ENCODE measurements at regions not wholly inside any gene's neighbourhood (a gene's known extent, or its start where the extent isn't known, plus 50 kb on each side); places are given as distances from the start of the nearest gene placed in this dataset.

DNA sequence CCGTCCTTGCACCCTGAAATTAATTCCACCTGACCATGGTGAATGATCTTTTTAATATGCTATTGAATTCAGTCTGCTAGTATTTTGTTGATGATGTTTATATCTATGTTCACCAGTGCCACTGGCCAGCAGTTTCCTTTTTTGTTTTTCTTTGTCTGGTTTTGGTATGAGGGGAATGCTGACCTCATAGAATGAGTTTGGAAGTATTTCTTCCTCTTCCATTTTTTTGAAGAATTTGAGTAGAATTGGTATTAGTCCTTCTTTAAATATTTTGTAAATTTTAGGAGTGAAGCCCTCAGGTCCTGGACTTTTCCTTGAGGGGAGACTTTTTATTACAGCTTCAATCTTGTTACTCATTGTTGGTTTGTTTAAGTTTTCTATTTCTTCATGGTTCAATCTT, 231.6 kb downstream of the MRPL39 start:
- DNase-seq (ENCODE audit: low read depth), result no peak

DNA sequence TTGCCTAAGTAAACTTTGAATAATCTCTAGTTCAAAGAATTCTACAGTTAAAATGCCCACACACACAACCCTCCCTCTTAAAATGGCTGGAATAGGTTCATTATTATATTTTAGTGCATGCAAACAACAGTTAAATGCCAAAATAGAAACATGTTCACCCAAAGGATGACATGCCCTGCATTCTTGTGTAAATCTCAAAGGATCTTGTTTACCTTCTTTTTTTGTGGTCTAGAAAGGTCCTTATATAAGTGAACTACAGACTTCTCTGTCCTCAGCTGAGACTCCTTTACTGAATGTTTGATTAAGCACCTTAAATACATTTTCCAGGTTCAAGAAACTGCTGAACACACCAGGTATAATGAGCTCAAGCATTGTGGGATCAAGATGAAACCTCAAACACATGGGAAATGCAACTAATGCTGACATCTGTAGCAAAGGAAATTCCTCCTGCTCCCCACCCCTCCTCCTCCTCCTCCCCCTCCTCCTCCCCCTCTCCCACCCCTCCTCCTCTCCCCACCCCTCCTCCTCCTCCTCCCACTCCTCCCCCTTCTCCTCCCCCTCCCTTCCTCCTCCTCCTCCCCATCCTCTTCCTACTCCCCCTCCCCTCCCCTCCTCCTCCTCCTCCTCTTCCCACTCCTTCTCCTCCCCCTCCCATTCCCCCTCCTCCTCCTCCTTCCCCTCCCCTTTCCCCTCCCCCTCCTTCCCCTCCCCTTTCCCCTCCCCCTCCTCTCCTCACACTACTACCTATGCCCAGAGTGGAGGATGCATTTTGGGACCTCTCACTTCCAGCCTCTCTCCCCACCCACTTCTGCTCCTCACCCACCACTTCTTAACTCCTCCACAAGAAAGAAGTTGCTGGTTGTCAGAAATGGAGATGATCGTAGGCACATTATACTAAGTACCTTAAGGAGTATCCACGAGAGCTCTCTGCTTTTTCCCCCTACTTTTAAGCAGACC, 233.9 kb downstream of the MRPL39 start:
- no peak for DNase-seq (ENCODE audit: low read depth)

DNA sequence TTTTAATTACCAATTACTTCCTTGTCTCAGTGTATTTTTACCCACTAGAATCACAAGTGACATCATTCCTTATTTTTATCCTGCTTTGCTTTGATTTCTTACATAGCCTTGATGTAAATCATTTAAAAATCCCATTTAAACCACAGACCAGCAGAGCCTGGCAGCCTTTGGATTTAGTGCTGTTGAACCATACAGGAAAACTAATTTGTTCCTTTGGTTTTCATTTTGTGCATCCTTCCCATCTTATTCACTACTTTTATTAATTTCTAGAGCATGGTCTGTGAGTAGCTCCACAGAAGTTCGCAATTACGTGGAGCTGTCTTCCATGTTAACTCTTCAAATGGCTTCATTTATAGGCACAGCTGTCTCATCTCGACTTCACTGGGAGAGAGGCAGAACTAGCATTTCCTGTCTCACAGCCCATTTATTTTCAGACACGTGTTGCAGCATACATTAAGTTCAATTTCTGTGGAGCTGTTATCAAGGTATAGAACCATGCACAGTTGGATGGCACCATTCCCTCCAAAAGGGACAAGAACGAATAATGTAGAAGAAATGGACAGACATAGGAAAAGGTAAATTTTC, 235.3 kb downstream of the MRPL39 start:
- DNase-seq (ENCODE audit: low read depth), result no peak

DNA sequence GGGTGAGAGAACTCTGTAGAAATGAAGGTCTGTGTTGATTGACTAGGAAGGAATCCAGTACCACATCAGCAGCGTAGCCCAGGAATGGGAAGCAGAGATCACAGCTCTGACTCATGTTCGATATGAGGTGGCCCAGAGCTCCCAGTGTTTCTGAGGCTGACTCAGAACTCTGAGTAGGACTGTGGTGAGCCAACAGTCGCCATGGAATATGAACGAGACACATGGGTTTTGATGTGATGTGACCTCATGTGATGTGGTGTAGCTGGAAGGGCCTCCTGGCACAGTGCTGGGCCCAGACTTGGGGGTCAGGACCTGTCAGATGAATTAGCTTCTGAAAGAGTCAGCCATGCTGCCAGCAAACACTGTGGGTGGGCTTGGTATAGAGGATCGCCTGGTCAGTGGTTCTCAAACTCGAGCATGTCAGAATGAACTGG, 237.0 kb downstream of the MRPL39 start:
- DNase-seq (ENCODE audit: low read depth), result no peak

DNA sequence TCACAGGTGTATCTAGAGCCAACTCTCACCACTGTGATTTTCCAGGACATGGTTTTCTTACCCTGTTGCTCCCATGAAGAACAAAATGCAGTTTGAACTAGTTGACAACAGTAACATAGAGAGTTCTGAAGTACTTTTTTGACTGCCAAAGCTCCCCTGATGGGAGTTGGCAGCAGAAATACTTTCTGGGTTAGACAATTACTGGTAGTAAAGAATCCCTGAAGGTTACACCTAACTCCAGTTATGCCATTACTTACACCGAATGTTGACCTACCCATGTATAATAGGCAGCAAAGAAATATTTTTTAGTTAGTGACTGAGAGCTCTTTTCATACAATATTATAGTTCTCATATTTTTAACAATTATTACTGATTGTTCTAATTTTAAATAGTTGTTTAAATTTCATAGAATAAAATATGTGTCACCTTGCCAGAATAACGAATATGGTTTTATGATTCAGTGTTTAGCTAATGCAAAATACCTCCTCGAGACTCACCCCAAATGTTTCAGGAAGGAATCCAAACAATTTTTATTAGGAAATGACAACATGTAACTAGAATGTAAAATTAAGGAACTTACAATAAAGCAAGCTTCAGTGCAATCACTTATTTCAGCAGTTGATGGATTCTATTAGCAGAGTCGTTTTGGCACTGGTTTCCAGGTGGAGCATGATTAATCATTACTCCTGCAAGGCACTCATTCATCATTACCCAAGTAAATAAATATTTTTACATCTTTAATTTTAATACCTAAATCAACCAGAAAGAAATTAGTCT, 237.6 kb downstream of the MRPL39 start:
- no peak for DNase-seq (ENCODE audit: low read depth)

DNA sequence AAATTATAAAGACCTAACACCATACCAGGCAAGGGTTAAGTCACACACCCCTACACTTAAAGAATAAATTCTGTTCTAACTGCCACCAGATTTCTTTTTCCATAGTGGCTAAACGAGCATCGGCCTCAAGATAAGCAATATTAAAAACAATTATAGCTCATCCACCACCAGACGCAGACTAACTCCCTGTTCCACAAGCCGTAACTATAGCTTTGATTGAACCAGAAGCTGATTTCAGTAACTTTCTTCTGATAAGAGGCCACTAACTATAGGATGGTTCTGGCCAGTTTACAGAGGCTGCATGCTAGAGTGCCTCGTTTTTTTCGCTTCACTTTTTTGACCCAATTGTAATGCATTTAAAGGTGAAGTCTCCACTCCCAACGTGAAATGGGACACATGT, 238.8 kb downstream of the MRPL39 start:
- no peak for DNase-seq (ENCODE audit: low read depth)

DNA sequence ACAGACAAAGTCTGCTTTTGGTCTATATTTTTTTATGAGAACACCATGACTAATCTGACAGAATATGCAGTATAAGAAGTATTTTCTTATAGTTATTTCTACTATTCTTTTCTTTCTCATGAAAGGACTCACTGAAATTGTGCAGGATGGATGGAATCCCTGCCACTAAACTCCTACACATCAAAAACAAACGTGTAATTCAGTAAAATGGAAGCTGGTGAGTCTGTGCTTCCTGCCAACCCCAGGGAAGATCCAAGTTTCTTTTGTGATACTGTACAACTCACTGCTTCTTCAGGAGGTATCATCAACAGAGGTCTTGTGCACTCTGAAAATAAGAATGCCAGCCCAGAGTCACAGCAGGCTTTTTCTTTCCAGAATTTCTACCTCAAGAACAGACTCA, 241.2 kb downstream of the MRPL39 start:
- no peak for DNase-seq (ENCODE audit: low read depth)

DNA sequence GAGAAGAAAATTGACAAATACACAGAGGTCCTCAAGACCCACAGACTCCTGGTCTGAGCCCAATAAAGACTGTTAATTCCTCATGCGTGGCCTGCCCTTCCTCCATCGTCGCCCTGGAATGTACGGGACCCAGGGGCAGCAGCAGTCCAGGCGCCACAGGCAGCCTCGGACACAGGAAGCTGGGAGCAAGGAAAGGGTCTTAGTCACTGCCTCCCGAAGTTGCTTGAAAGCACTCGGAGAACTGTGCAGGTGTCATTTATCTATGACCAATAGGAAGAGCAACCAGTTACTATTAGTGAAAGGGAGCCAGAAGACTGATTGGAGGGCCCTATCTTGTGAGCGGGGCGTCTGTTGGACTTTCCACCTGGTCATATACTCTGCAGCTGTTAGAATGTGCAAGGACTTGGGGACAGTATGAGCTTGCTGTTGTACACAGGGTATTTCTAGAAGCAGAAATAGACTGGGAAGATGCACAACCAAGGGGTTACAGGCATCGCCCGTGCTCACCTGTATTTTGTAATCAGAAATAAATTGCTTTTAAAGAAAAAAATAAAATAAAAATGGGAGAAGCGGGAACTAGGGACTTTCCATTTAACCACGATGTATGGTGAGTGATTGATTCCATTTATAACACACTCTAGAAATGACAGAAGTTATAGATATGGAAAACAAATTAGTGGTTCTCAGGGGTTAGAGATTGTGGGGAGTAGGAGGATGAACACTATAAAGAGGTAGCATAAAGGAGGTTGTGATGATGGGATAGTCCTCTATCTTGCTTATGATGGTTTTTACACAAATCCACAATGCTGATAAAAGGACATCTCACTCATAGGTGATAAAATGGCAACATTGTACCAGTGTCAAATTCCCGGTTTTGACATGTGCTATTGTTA, 244.7 kb downstream of the MRPL39 start:
- no peak for DNase-seq (ENCODE audit: low read depth)

DNA sequence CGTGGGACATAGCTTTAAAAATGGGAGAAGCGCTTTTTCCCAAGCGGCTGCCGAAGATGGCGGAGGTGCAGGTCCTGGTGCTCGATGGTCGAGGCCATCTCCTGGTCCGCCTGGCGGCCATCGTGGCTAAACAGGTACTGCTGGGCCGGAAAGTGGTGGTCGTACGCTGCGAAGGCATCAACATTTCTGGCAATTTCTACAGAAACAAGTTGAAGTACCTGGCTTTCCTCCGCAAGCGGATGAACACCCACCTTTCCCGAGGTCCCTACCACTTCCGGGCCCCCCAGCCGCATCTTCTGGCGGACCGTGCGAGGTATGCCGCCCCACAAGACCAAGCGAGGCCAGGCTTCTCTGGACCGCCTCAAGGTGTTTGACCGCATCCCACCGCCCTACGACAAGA, 245.5 kb downstream of the MRPL39 start:
- no peak for DNase-seq (ENCODE audit: low read depth)

DNA sequence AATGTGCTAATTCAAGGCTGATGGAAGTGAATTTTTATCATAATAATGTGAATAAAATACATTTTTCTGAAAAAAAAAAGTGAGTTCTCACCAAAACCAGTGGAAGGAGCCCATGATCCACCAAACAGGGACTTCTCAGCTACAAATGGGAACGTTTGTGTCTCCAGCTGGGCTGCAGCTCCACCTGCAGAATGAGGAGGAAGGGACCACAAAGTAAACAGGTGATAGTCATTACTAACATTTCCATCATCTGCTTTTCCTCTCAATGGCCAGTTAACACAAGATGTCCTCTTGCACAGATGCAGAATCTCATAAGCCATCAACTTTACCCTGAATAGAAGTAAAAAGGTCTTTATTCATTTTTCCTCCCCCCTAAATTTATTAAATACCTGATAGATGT, 246.2 kb downstream of the MRPL39 start:
- no peak for DNase-seq (ENCODE audit: low read depth)

DNA sequence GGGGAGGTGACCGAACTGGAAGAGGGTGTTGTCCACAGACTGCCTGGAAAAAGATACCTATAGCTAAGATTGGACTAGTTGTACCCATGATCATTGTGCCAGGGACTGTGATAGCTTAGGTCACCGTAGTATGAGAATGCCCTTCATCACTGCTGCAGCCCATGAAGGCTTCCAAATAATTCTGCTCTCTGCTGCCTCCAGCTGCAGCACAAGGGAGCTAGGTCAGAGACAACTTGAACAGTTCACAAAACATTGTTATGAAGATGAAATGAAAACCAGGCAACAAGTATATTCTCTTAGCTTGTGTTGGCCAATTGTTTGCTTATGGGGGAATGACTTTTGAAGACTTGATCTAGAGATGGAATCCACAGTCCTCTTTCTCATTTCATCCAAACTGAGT, 246.7 kb downstream of the MRPL39 start:
- DNase-seq (ENCODE audit: low read depth), result no peak

DNA sequence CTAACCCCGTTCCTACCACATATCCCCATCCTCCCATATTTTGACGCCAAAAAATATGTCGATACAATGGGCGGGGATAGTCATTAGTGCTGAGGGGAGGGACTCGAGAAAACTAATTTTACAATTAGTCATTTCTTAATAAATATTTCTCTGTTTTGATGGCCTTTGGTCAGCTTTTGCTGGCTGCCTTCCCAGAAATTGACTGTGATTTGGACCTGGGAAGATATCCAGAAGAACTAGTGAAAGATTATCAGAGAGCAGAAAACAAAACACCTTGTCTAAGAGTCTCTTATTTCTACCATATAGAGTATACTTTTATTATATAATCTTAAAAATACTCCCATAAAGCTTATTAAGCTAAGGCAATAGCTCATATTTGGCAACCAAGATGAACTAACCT, 247.6 kb downstream of the MRPL39 start:
- no peak for DNase-seq (ENCODE audit: low read depth)

DNA sequence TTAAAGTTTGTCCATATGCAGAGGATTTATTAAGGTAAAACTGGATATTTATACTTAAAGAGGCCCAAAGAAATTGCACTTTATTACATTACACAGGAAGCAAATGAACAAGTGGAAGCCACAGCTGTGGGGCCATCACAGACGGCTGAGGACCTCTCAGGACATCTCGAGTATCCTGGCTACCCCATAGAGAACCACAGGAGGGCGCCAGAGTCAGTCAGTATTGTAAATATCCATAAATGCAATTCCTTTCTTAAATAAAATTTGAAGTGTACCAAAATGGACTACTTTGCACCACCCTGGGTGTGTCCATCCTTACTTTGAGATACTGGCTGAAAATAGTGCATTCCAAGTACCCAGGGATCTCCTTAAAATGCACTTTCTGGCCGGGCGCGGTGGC, 257.2 kb downstream of the MRPL39 start:
- DNase-seq (ENCODE audit: low read depth), result no peak

DNA sequence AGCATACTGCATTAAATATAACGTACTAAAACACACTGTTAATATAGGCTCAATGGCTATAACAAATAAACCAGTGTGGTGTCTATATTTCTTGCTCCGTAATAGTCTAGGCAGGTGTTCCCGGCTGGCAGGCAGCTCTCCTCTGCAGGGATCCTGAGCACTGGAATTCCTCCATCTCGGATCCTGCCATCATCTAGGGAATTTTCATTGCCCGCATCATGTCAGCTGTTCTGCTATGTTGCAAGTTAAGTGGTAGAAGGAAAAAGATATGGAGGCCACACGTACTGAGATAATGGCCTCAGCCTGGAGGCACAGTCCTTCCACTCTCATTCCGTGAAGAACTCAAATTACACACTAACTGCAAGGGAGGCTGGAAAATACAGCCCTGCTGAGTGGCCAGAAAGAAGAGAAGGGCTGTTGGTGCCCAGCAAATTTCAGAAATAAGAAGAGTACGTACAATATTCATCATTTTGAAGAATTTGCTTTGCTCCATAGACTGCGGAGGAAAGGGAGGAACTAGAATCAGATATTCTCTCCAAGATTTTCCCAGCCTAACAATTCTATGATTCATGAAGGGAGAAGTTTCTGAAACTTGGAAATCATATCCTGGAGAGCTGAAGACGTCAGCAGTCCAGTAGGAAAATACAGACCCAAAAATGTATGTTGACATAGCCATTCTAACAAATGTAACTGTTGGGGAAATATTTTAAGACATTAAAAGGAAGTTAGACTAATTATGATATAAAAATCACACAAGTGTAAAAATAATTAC, 263.3 kb downstream of the MRPL39 start:
- no peak for DNase-seq (ENCODE audit: low read depth)

DNA sequence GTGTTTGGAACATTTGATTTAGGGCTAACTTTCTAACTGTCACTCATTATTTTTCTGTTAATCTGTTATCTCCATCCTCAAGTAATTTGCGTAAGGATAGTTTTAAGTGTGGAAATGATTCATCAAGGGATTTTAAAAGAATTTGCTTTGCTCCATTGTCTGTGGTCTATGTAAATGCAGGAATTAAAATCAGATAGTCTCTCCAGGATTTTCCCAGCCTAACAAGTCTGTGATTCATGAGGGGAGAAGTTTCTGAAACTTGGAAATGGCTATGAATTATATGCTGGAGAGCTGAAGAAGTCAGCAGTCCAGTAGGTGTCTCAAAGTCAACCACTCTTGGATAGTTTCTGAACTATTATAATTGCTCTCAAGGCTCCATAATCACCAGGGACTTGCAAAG, 264.5 kb downstream of the MRPL39 start:
- DNase-seq (ENCODE audit: low read depth), result no peak

DNA sequence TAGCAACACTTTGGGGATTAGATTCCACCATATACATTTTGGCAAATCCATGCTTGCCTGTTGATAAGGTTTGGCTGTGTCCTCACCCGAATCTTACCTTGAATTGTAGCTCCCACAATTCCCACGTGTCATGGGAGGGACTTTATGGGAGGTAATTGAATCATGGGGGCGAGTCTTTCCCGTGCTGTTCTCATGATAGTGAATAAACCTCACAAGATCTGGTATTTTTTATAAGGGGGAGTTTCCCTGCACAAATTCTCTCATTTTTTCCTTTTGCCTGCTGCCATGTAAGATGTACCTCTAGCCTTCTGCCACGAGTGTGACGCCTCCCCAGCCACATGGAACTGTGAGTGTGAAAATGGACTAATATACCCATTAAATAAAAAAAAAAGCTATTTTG, 265.3 kb downstream of the MRPL39 start:
- no peak for DNase-seq (ENCODE audit: low read depth)

DNA sequence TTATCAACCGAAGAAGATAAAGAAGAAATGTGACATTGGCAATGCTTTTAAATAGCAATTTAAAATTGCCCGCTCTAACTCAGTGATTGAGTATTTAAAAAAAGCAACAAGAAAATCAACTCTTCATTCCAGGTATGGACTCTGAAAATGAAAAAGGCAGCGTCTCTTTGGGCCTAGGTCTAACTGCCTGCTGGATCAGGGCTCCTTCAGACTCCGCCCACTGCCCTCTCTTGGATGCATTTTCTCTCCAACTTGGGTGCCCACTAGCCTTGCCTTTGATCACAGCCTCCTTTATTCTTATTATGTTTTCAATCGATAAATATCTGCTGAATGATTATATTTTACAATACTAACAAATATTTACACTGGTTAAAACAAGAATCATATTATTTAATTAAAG, 268.9 kb downstream of the MRPL39 start:
- no peak for DNase-seq (ENCODE audit: low read depth)

DNA sequence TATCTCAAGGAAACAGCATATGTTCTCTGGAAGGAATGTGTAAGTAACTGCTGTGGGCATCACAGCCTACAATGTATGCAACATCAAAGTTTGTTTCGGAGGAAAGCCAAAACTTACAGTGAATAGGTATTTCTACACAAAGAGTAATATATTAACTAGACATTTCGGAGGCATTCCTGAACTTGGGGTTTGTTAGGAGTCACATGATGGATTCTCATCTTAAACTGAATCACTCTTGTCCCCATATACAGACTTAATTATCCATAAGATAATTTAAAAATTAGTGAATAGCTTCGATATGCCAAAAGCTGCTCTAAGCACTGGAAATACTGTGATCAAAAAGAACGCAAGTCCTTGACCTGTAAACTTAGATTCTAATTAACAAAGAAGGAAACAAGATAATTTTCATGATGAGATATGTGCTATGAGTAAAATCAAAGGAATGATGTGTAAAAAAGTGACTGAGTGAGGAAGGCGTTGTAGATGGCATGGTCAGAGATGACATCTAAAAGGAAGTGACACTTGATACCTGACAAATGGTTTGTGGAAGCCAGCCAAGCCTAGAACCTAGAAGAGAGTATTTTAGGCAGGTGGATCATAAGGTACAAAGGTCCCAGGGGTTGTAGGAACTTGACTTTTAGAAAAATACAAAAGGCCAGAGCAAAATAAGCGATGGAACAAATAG, 273.1 kb downstream of the MRPL39 start:
- no peak for DNase-seq (ENCODE audit: low read depth)

DNA sequence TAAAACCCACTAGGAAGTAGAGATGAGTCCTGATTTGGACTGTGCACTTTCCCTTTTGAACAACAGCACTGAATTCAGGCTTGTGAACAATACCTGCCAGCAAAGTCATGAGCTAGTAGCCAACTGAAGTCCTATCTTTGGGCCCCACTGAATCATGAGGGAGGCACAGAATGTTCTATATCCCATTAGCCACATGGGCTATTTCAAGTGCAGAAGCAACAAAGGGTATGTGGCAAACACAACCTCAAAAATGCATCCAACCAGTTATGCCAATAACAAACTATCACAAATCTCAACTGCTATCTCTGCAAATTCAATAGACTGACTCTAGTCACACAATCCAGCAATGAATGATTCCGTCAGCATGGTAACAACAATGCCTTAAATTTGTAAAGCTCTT, 276.0 kb downstream of the MRPL39 start:
- DNase-seq (ENCODE audit: low read depth), result no peak

DNA sequence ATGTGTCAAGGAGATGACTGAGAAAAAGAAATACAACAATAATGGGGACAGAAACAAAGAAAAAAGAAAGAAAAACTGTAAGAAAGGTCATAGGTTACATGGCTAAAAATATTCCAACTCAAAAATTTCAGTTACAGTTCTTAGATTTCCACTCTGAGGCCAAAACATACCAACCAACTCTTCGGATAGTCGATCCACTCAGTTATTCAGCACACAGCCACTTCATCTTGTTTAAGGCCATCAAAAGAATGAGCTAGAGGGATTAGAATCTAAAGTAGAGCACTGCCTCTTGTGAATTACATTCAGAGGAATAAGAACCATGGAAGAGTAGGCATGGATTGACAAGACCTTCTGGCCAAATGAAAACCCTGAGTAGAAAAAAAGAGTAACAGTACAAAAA, 277.0 kb downstream of the MRPL39 start:
- no peak for DNase-seq (ENCODE audit: low read depth)
